NCI-H1092 treated with DMSO at 0.1 percent for 48 hours (cell line): ENCODE measurements at regions not wholly inside any gene's neighbourhood (a gene's known extent, or its start where the extent isn't known, plus 50 kb on each side); places are given as distances from the start of the nearest gene placed in this dataset.

Experiments used
- DNase-seq: peaks from one replicate; lab custom pipeline; 2025; lab: John Stamatoyannopoulos, UW

DNA sequence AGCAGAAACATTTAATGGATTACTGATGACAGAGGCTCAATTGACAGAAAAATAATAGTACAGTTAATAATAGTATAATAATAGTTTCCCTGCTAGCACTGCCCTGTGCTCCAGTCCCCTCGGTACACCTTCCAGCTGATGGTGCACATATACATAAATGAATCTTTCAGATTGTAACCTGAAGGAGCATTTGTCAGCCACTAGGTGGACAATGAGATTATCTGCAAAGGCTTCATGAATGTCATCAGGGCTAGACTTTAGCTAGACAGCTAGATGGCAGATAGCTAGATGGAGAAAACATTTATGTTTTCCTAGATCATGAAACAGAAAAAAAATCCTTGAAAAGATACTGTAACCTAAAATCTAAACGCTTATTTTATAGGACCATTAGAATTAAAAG, 304.4 kb upstream of the SMC2 start:
- peak; percentile 5 for DNase-seq

GRCh38 chr9:103798620-103799019, 295.5 kb upstream of the SMC2 start:
- DNase-seq: no peak

GRCh38 chr9:103799959-103800358, 294.1 kb upstream of the SMC2 start:
- DNase-seq: no peak

GRCh38 chr9:103802068-103802467, 292.0 kb upstream of the SMC2 start:
- no peak for DNase-seq

DNA sequence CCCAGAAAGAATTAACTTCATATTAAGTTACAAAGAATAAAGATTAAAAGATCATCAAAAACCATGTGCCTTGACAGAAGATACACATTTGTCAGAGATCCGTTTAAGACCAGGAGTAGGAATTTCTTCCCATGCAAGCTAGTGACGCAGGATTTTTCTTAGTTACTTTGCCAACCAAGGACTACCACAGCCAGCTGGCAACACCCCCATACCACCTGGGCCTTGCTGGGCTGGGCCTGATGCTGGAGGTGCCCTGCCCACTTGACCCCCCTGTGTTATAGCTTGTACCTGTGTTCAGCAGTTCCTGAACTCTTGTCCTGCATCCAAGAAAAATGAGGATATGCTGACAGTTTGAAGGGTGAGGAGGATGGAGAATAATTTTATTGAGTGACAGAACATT, 290.9 kb upstream of the SMC2 start:
- DNase-seq: no peak

DNA sequence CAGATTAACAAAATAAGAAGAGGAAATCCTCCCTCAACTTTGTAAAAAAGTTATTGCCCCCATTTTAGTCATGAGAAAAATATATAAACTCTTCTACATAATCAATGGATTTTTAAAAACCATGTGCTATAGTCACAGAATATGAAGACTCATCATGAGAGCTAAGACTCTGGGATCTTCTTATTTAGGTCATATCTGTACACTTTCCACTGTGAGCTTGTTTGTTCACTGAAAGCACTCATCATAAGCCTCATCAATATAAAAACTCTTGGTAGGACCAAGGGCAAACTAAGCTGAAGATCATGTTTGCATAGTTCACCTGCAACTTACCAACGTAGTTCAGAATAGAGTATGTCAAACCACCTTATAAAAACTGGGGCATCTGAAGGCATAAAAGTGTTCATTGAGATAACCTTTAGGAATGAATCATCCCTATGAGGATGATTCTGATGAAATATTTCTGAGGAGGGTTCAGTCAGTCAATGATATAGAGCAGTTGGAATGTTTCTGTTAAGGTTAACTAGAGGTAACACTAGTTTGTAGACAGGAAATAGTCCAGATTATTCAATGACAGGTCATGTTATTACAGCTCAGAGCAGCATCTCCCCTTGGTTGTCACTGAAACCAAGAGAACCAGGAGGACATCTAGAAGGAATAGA, 289.9 kb upstream of the SMC2 start:
- DNase-seq: no peak

DNA sequence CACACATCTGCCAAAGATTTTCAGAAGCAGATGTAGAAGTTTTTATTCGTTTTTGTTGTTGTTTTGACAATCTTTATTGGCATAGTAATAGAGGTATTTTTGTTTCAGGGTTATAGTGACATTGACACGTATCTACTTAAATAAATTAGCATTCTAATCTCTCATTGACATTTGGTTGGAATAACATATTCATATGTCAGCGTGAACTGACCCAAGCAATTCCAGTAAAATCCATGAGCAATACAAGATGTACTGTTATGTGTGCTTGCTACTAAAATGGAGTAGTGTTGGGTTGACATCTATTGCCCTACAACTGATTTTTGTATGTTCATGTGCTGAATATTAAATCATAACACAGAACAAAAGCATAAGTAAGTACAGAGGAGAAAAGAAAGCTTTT, 284.4 kb upstream of the SMC2 start:
- DNase-seq: no peak

DNA sequence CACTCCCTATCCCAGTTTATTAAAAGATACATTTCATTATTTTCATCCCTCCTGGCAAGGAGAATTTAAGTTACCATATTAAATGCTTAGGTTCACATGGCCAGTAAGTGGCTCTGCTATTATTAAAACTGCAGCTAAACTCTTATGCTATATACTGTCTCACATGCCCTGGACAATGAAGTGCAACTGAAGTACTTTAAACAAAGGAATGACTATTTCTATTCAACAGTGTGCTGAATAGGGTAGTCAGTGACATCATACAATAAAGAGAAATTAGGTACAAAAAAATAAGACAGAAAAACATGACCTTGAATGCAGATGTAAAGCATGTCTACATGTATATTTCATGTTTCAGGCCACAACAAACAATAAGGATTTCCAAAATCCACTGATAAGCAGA, 282.6 kb upstream of the SMC2 start:
- no peak for DNase-seq

GRCh38 chr9:103816146-103816545, 278.0 kb upstream of the SMC2 start:
- DNase-seq: peak; percentile 52

DNA sequence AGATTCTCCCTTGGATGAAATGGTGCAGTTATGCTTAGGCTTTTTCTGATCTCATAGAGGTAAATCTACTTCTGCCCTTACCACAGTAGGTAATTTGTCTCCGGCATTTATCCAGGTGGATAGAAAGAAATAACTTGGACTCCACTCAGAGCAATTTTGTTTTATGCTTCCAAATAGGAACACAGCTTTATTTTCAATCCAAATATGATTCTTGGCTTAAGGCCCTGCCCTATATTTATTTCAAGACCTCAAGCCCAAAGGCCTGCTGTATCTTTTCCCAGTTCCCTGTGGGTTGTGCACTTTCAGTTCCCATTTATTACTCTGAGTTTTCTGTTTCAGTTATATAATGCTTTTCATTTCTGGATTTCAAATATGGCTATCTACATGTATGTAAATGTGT, 274.2 kb upstream of the SMC2 start:
- DNase-seq: no peak

- DNase-seq: no peak
Measured at GRCh38 chr9:103821115-103821514, 273.0 kb upstream of the SMC2 start.

DNA sequence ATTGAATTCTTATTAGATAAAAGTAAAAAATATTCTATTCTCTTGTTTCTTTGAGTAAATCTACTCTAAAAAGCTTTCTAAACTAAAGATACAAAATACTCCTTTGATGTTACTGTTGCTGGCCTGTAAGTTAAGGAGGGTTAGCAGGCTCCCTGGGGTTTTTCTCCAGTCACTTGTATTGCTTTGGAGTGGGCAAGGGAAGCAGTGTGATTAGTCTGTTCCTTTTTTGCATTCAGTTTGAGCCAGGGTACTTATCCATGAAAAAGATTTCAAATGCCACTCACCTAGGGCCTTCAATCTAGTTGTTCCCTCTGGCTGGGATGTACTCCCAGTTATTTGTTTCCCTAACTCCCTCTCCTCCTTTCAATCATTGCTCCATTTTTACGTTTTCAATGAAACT, 256.2 kb upstream of the SMC2 start:
- peak; percentile 31 for DNase-seq

- no peak for DNase-seq
Measured at GRCh38 chr9:103839197-103839596, 254.9 kb upstream of the SMC2 start.

- DNase-seq: no peak
Measured at GRCh38 chr9:103867886-103868285, 226.2 kb upstream of the SMC2 start.

DNA sequence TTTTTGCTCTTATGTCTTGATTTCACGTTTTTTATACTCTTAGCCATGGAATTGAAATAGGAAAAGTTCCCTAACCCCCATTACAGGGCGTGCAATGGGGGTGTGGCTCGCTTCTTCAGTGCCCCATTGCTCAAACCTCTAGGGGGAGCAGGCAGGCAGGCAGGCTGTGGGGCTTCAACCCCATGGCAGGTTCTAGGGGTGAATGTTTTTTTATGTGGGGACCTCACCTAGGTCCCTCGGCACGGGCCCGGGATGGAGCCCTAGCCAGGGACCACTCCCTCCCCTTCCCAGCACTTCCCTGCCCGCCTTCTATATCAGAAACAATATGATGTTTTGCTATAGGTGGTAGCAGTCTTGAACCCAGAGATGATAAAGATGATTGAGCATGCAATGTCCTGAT, 221.3 kb upstream of the SMC2 start:
- DNase-seq: no peak

DNA sequence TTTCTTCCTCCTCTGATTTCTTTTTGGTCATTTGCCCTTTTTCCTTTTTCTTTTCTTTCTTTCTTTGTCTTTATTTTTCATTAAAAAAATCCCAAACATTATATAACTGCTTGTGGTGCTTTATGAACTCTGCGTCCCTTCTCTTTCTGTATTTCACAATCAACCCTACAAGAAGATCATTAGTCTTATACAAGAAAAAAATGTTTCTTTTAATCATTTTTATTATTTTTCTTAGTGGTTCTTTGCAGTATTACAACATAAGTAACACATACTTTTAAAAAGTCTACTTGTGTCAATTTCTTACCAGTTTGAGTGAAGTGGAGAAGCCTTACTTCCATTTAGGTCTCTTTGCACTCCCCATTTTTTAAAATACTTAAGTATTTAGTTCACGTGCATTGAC, 212.7 kb upstream of the SMC2 start:
- no peak for DNase-seq

DNA sequence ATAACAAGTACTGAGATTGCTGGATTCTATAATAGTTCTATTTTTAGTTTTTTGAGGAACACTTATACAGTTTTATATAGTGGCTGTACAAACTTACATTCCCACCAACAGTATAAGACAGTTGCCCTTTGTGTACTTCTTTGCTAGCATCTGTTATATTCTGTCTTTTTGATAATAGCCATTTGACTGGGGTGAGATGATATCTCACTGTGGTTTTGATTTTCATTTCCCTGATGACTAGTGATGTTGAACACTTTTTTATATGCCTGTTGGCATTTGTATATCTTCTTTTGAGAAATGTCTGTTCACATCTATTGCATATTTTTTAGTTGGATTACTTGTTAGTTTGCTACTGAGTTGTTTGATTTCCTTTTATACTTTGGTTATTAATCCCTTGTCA, 204.1 kb upstream of the SMC2 start:
- no peak for DNase-seq

GRCh38 chr9:103894184-103894583, 199.9 kb upstream of the SMC2 start:
- DNase-seq: no peak

GRCh38 chr9:103898550-103898949, 195.6 kb upstream of the SMC2 start:
- no peak for DNase-seq

GRCh38 chr9:103899866-103900265, 194.2 kb upstream of the SMC2 start:
- no peak for DNase-seq

GRCh38 chr9:103900466-103900865, 193.6 kb upstream of the SMC2 start:
- DNase-seq: no peak

DNA sequence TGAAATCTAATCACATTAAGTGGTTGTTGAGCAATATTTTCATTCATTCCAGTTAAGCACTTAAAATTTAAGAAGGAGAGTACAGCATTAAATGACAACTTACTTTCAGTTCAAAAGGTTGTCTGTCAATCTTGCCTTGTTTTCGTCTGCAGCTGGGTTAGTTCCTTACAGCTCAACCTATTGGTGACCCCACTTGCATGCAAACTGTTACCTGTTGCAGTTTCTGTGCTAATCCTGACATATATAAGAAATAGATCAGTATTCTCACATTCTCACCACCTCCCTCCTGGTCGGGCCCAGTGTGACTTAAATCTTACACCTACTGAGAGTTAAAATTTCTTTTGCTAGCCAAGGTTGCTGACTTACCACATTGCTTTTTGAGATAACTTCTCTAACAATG, 191.8 kb upstream of the SMC2 start:
- DNase-seq: no peak

DNA sequence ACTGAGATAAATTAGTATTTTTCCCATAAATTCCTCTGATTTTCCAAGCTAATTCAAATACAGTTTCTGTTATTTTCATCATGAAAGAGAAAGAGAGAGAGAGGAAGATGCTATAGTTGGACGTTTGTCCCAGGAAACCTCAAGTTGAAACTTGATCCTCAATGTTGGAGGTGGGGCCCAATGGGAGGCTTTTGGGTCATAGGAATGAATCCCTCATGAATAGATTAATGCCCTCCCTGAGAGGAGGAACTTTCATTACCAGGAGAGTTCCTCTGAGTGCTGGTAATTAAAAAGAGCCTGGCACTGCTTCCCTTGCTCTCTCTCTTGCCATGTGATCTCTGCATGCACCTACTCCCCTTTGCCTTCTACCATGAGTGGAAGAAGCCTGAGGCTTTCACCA, 189.9 kb upstream of the SMC2 start:
- DNase-seq: no peak

GRCh38 chr9:103913899-103914298, 180.2 kb upstream of the SMC2 start:
- no peak for DNase-seq
